ENCODE measurements at regions not wholly inside any gene's neighbourhood (a gene's known extent, or its start where the extent isn't known, plus 50 kb on each side); places are given as distances from the start of the nearest gene placed in this dataset.

- Histone ChIP-seq H3K27me3 (ENCODE audit: insufficient read depth, poor library complexity, severe bottlenecking) (no peaks in the 10 kb centered on the region), H3K27ac (replicated peaks) (no peak overlapping the region), H3K4me3 (replicated peaks; ENCODE audit: insufficient read depth, low read length) (no peak overlapping the region)
- DNase-seq (ENCODE audit: low read depth in 1 of 2, low spot score in 1 of 2) = no peak
- TF ChIP-seq SPI1 (IDR thresholded peaks at IDR 0.05; ENCODE audit: borderline replicate concordance, low read depth) (no peak), GABPA (IDR thresholded peaks at IDR 0.05; ENCODE audit: low read depth) (no peak), REST (IDR thresholded peaks at IDR 0.05; ENCODE audit: insufficient replicate concordance, low read depth) (no peak), CTCF (IDR thresholded peaks at IDR 0.05; ENCODE audit: insufficient read depth, low read length) (no peak), POLR2AphosphoS5 (IDR thresholded peaks at IDR 0.05; ENCODE audit: low read depth) (no peak)
These were observed 176.2 kb upstream of the FAT3 start for GRCh38 chr11:92048415-92048814.

GRCh38 chr11:92046103-92046502, 178.5 kb upstream of the FAT3 start:
- Histone ChIP-seq H3K4me3 (replicated peaks; ENCODE audit: insufficient read depth, low read length) (no peak overlapping the region), H3K27ac (replicated peaks) (no peak overlapping the region), H3K27me3 (ENCODE audit: insufficient read depth, poor library complexity, severe bottlenecking) (no peaks in the 10 kb centered on the region)
- TF ChIP-seq POLR2AphosphoS5 (IDR thresholded peaks at IDR 0.05; ENCODE audit: low read depth) (no peak), CTCF (IDR thresholded peaks at IDR 0.05; ENCODE audit: insufficient read depth, low read length) (no peak), REST (IDR thresholded peaks at IDR 0.05; ENCODE audit: insufficient replicate concordance, low read depth) (no peak), SPI1 (IDR thresholded peaks at IDR 0.05; ENCODE audit: borderline replicate concordance, low read depth) (no peak), GABPA (IDR thresholded peaks at IDR 0.05; ENCODE audit: low read depth) (no peak)
- no peak for DNase-seq (ENCODE audit: low read depth in 1 of 2, low spot score in 1 of 2)

GRCh38 chr11:92045301-92045700, 179.3 kb upstream of the FAT3 start:
- DNase-seq (ENCODE audit: low read depth in 1 of 2, low spot score in 1 of 2) = no peak
- no peak for TF ChIP-seq CTCF (IDR thresholded peaks at IDR 0.05; ENCODE audit: insufficient read depth, low read length)
- TF ChIP-seq REST (IDR thresholded peaks at IDR 0.05; ENCODE audit: insufficient replicate concordance, low read depth) = no peak
- no peak for TF ChIP-seq GABPA (IDR thresholded peaks at IDR 0.05; ENCODE audit: low read depth)
- no peak for TF ChIP-seq SPI1 (IDR thresholded peaks at IDR 0.05; ENCODE audit: borderline replicate concordance, low read depth)
- no peak for TF ChIP-seq POLR2AphosphoS5 (IDR thresholded peaks at IDR 0.05; ENCODE audit: low read depth)
- H3K27me3 ChIP-seq (ENCODE audit: insufficient read depth, poor library complexity, severe bottlenecking) = no peaks in the 10 kb centered on the region
- no peak overlapping the region for H3K4me3 ChIP-seq (replicated peaks; ENCODE audit: insufficient read depth, low read length)
- no peak overlapping the region for H3K27ac ChIP-seq (replicated peaks)
